ENCODE measurements at regions not wholly inside any gene's neighbourhood (a gene's known extent, or its start where the extent isn't known, plus 50 kb on each side); places are given as distances from the start of the nearest gene placed in this dataset.
"Not testable (repeated sequence)": the region's sequence is repeated elsewhere in the genome, so short reads cannot be mapped to it uniquely, and the experiment has no call there.

DNA sequence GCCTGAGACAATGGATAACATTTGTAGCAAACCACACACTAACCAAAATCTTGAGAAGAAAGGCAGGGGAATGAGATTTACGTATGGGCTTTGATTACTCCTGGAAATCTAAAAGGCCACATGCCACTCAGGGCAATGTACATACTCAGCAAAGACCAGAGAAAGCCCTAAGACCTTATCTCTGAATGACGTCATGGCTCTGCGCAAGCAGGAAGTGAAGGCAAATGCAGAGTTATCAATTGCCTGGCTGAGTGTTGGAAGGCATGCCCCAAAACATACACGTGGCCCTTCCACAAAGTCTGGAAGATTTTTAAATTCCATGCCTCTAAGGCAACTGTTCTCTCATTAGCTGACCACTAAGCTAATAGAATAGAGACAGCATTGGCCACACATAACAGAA, 90.9 kb upstream of the NRBF2 start:
- ATAC-seq (no peak), DNase-seq (no peak)
- no peak overlapping the region for H3K27ac ChIP-seq
- no peak for TF ChIP-seq POLR2A (IDR thresholded peaks at IDR 0.05)
- TF ChIP-seq, protein P1, sequence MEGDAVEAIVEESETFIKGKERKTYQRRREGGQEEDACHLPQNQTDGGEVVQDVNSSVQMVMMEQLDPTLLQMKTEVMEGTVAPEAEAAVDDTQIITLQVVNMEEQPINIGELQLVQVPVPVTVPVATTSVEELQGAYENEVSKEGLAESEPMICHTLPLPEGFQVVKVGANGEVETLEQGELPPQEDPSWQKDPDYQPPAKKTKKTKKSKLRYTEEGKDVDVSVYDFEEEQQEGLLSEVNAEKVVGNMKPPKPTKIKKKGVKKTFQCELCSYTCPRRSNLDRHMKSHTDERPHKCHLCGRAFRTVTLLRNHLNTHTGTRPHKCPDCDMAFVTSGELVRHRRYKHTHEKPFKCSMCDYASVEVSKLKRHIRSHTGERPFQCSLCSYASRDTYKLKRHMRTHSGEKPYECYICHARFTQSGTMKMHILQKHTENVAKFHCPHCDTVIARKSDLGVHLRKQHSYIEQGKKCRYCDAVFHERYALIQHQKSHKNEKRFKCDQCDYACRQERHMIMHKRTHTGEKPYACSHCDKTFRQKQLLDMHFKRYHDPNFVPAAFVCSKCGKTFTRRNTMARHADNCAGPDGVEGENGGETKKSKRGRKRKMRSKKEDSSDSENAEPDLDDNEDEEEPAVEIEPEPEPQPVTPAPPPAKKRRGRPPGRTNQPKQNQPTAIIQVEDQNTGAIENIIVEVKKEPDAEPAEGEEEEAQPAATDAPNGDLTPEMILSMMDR (IDR thresholded peaks at IDR 0.05): no peak
- H3K4me1 ChIP-seq: no peaks in the 10 kb centered on the region
- WGBS, 4 donors: 27 to 41% (median 29%) methylated on average over 4 of the region's 4 CpGs
- H3K4me3 ChIP-seq: no peak overlapping the region
- no peaks in the 10 kb centered on the region for H3K36me3 ChIP-seq
- peaks cover 0 to 35% (median 13%) of the 10 kb centered on the region in 12 donors for H3K9me3 ChIP-seq
- peaks cover 0 to 10% (median 0%) of the 10 kb centered on the region in 9 donors for H3K27me3 ChIP-seq
- intact Hi-C loops (cut with DNase I): no loop called here

DNA sequence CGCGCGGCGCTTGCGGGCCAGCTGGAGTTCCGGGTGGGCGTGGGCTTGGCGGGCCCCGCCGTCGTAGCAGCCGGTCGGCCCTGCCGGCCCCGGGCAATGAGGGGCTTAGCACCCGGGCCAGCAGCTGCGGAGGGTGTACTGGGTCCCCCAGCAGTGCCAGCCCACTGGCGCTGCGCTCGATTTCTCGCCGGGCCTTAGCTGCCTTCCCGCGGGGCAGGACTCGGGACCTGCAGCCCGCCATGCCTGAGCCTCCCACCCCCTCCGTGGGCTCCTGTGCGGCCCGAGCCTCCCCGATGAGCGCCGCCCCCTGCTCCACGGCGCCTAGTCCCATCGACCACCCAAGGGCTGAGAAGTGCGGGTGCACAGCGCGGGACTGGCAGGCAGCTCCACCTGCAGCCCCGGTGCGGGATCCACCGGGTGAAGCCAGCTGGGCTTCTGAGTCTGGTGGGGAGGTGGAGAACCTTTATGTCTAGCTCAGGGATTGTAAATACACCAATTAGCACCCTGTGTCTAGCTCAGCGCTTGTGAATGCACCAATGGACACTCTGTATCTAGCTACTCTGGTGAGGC, 99.4 kb upstream of the NRBF2 start:
- H3K27me3 ChIP-seq; H3K4me3 ChIP-seq; DNase-seq; ATAC-seq; H3K36me3 ChIP-seq; H3K27ac ChIP-seq; H3K4me1 ChIP-seq; intact Hi-C loops (cut with DNase I): not testable (repeated sequence)
- H3K9me3 ChIP-seq: peaks cover 0 to 22% (median 2%) of the 10 kb centered on the region in 12 donors
- WGBS, 4 donors: 87 to 100% (median 92%) methylated on average over 1 to 42 of the region's 42 CpGs

DNA sequence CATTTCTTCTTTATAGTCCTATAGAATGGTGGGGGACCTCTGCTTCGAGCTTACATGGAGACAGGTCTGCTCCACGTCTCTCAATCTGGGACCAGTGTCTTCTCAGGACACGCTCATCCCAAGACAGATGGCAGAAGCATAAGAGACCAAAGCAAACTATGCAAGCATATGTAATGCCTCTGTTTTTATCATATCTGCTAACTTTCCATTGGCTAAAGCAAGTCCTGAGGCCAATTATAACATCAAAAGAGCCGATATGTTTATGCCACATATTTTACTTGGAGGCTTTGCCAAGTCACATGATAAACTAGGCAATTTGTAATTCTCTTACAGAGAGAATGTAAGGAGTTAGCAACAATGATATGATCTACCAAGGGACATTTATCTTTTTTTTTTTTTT, 102.6 kb upstream of the NRBF2 start:
- DNase-seq (no peak), ATAC-seq (no peak)
- no peaks in the 10 kb centered on the region for H3K36me3 ChIP-seq
- H3K9me3 ChIP-seq: peaks cover 0 to 7% (median 0%) of the 10 kb centered on the region in 12 donors
- no peak overlapping the region for H3K4me3 ChIP-seq
- H3K27ac ChIP-seq: no peak overlapping the region
- TF ChIP-seq, protein P1 (IDR thresholded peaks at IDR 0.05): no peak
- TF ChIP-seq POLR2A (IDR thresholded peaks at IDR 0.05): no peak
- no peaks in the 10 kb centered on the region for H3K27me3 ChIP-seq
- WGBS, 4 donors: 53 to 62% (median 59%) methylated on average over 4 of the region's 4 CpGs
- intact Hi-C loops (cut with DNase I): no loop called here
- no peaks in the 10 kb centered on the region for H3K4me1 ChIP-seq

DNA sequence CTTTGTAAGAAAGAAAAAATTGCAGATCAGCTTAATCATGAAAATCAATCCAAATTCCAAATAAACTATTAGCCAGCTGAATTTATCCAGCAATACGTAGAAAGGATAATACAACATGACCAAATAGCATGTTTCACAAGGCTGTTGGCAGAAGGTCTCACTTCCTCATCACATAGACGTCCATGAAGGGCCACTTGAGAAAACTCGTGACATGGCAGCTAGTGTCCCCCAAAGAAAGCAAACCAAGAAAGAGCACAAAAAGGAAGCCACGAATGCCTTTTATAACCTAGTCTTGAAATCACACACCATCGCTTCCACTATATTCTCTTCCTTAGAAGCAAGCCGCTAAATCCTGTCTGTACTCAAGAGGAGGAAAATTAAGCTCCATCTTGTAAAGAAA, 105.6 kb upstream of the NRBF2 start:
- ATAC-seq: no peak
- Histone ChIP-seq H3K4me1 (no peaks in the 10 kb centered on the region), H3K27me3 (no peaks in the 10 kb centered on the region), H3K36me3 (no peaks in the 10 kb centered on the region), H3K9me3 (no peaks in the 10 kb centered on the region), H3K4me3 (no peak overlapping the region), H3K27ac (no peak overlapping the region)
- WGBS, 4 donors: 75 to 78% (median 76%) methylated on average over 6 of the region's 6 CpGs
- TF ChIP-seq, protein P1 (IDR thresholded peaks at IDR 0.05): no peak
- TF ChIP-seq POLR2A (IDR thresholded peaks at IDR 0.05): no peak
- intact Hi-C loops (cut with DNase I): no loop called here
- DNase-seq: no peak

DNA sequence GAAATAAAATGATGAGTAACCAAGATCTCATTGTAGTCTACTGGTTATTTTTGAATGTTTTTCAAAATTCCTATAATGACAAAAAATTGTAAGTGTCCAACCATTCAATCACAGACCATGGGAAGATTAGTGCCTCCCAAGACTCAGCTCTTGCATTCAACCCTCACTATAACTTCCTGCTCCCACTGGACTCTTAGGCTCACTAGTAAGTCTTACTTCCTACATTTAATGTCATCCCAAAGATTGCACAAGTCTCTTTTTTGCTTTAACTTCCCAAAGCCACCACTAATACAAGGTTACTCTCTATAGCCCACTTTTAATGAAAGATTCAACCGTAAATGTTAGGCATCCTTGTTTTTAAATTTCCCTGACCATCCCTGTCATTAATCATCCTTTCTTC, 111.9 kb upstream of the NRBF2 start:
- no peaks in the 10 kb centered on the region for H3K9me3 ChIP-seq
- DNase-seq (no peak), ATAC-seq (no peak)
- no peaks in the 10 kb centered on the region for H3K4me1 ChIP-seq
- H3K27me3 ChIP-seq: no peaks in the 10 kb centered on the region
- no peak overlapping the region for H3K27ac ChIP-seq
- no peak overlapping the region for H3K4me3 ChIP-seq
- intact Hi-C loops (cut with DNase I): no loop called here
- 94 to 98% (median 97%) methylated on average over 1 of the region's 1 CpG for WGBS, 4 donors
- H3K36me3 ChIP-seq: no peaks in the 10 kb centered on the region
- TF ChIP-seq POLR2A (IDR thresholded peaks at IDR 0.05): no peak
- TF ChIP-seq, protein P1 (IDR thresholded peaks at IDR 0.05): no peak
